GM12891 (cell line): ENCODE measurements at regions not wholly inside any gene's neighbourhood (a gene's known extent, or its start where the extent isn't known, plus 50 kb on each side); places are given as distances from the start of the nearest gene placed in this dataset.

ENCODE experiments used
- PAX5 ChIP-seq: IDR thresholded peaks from 2 replicates; pipeline ENCODE4 v1.6.1; 2011; ENCODE audit warnings: low read length, moderate library complexity, mild to moderate bottlenecking; ENCODE audit not compliant: insufficient read depth, severe bottlenecking
- POLR2A ChIP-seq: IDR thresholded peaks from 2 replicates; pipeline ENCODE4 v1.6.1; 2011; ENCODE audit warnings: low read depth, low read length, control low read depth
- POLR2AphosphoS5 ChIP-seq: IDR thresholded peaks from 2 replicates; pipeline ENCODE4 v1.6.1; 2011; ENCODE audit warnings: low read depth, low read length, control low read depth
- POU2F2 ChIP-seq: IDR thresholded peaks from 2 replicates; pipeline ENCODE4 v1.6.1; 2011; ENCODE audit warnings: low read depth, mild to moderate bottlenecking, control low read depth, low read length, moderate library complexity
- SPI1 ChIP-seq: IDR thresholded peaks from 2 replicates; pipeline ENCODE4 v1.6.1; 2011; ENCODE audit warnings: low read depth, low read length, control low read depth
- TAF1 ChIP-seq: IDR thresholded peaks from 2 replicates; pipeline ENCODE4 v1.6.1; 2011; ENCODE audit warnings: low read depth, low read length, control low read depth

DNA sequence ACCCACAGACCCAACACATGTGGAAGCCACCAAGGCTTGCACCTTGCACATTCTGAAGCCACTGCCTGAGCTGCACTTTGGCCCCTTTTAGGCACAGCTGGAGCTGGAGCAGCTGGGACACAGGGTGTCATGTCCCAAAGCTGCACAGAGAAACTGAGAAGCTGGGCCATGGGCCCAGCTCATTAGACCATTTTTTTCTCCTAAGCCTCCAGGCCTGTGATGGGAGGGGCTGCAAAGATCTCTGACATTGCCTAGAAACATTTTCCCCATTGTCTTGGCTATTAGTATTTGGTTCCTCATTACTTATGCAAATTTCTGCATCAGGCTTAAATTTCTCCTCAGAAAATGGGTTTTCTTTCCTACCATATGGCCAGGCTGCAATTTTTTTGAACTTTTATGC, 447.4 kb upstream of the HS3ST1 start:
- TF ChIP-seq POLR2AphosphoS5 (no peak), POLR2A (no peak), TAF1 (no peak), SPI1 (no peak), PAX5 (no peak), POU2F2 (no peak)
